ENCODE measurements at regions not wholly inside any gene's neighbourhood (a gene's known extent, or its start where the extent isn't known, plus 50 kb on each side); places are given as distances from the start of the nearest gene placed in this dataset.

- Histone ChIP-seq H3K27me3 (ENCODE audit: control insufficient read depth in 1 of 2, insufficient read depth in 2 of 2, low read length in 2 of 2) (no peaks in the 10 kb centered on the region), H3K4me1 (ENCODE audit: insufficient read depth, low read length) (no peaks in the 10 kb centered on the region), H3K27ac (ENCODE audit: low read depth in 1 of 2, low read length in 2 of 2) (no peak overlapping the region), H3K9me3 (ENCODE audit: control insufficient read depth in 1 of 2, insufficient read depth in 1 of 2, low read length in 2 of 2) (peaks cover 0 to 6% of the 10 kb centered on the region in 2 experiments), H3K4me3 (ENCODE audit: low read length) (no peak overlapping the region), H3K36me3 (ENCODE audit: insufficient read depth, low read length) (no peaks in the 10 kb centered on the region)
- CTCF ChIA-PET, result no interaction called here
- ATAC-seq (ENCODE audit: poor library complexity) (no peak), DNase-seq (no peak)
- H3K4me3 Mint-ChIP-seq, result no peak overlapping the region
- H3K36me3 Mint-ChIP-seq (ENCODE audit: low read depth), result no peaks in the 10 kb centered on the region
- no peaks in the 10 kb centered on the region for H3K4me1 Mint-ChIP-seq (ENCODE audit: low read depth)
- no peaks in the 10 kb centered on the region for H3K27me3 Mint-ChIP-seq
- POLR2A ChIA-PET, result no interaction called here
- intact Hi-C loops (cut with DNase I, micrococcal nuclease), result no loop called here
- TF ChIP-seq, protein P1, sequence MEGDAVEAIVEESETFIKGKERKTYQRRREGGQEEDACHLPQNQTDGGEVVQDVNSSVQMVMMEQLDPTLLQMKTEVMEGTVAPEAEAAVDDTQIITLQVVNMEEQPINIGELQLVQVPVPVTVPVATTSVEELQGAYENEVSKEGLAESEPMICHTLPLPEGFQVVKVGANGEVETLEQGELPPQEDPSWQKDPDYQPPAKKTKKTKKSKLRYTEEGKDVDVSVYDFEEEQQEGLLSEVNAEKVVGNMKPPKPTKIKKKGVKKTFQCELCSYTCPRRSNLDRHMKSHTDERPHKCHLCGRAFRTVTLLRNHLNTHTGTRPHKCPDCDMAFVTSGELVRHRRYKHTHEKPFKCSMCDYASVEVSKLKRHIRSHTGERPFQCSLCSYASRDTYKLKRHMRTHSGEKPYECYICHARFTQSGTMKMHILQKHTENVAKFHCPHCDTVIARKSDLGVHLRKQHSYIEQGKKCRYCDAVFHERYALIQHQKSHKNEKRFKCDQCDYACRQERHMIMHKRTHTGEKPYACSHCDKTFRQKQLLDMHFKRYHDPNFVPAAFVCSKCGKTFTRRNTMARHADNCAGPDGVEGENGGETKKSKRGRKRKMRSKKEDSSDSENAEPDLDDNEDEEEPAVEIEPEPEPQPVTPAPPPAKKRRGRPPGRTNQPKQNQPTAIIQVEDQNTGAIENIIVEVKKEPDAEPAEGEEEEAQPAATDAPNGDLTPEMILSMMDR (IDR thresholded peaks at IDR 0.05), result no peak
- H3K9me3 Mint-ChIP-seq, result peaks cover 9% of the 10 kb centered on the region
- H3K27ac Mint-ChIP-seq, result no peak overlapping the region
Measured at GRCh38 chr6:85252085-85252484, 197.8 kb upstream of the NT5E start.

GRCh38 chr6:85251300-85251699 lies 198.6 kb upstream of the NT5E start:
- DNase-seq (no peak), ATAC-seq (ENCODE audit: poor library complexity) (no peak)
- Mint-ChIP-seq H3K4me1 (ENCODE audit: low read depth) (no peaks in the 10 kb centered on the region), H3K27me3 (no peaks in the 10 kb centered on the region), H3K27ac (no peak overlapping the region), H3K4me3 (no peak overlapping the region), H3K9me3 (peaks cover 13% of the 10 kb centered on the region), H3K36me3 (ENCODE audit: low read depth) (no peaks in the 10 kb centered on the region)
- no peak overlapping the region for H3K4me3 ChIP-seq (ENCODE audit: low read length)
- ChIA-PET POLR2A (no interaction called here), CTCF (no interaction called here)
- peaks cover 0 to 6% of the 10 kb centered on the region in 2 experiments for H3K9me3 ChIP-seq (ENCODE audit: control insufficient read depth in 1 of 2, insufficient read depth in 1 of 2, low read length in 2 of 2)
- H3K27ac ChIP-seq (ENCODE audit: low read depth in 1 of 2, low read length in 2 of 2), result no peak overlapping the region
- TF ChIP-seq, protein P1 (IDR thresholded peaks at IDR 0.05), result no peak
- H3K36me3 ChIP-seq (ENCODE audit: insufficient read depth, low read length), result no peaks in the 10 kb centered on the region
- intact Hi-C loops (cut with DNase I, micrococcal nuclease), result no loop called here
- no peaks in the 10 kb centered on the region for H3K4me1 ChIP-seq (ENCODE audit: insufficient read depth, low read length)
- no peaks in the 10 kb centered on the region for H3K27me3 ChIP-seq (ENCODE audit: control insufficient read depth in 1 of 2, insufficient read depth in 2 of 2, low read length in 2 of 2)

DNA sequence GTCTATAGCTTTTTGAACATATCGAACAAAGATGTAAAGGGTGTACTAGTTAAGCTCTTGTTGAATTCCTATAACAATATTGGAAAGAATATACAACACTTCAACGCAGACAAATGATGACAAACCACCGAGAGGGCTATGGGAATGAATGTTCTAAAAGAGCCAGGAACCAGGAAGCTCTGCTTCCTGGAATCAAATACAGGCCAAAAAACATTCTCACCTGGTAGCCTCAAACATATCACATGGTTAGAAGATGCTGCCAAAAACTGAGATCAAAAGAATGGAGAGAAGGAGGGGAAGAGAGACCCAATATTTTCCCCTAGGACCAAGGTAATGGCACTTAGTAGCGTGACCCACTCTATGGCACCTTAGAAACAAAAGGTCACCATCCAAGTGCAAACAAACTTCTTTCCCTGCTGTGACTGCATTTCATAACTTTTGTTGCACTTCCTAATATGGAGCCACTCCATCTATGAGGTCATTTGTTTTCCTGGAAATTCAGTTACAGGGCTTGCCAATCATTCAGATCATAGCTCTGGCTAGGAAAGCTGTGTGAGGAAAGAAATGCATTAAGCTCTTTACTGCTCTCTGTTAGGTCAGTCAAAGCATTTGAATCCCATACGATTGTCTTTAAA lies 199.2 kb upstream of the NT5E start:
- CTCF ChIA-PET, result no interaction called here
- no peak overlapping the region for H3K4me3 Mint-ChIP-seq
- no peaks in the 10 kb centered on the region for H3K27me3 Mint-ChIP-seq

More for the DNA sequence above, 199.2 kb upstream of the NT5E start:
- Histone ChIP-seq H3K27me3 (ENCODE audit: control insufficient read depth in 1 of 2, insufficient read depth in 2 of 2, low read length in 2 of 2) (no peaks in the 10 kb centered on the region), H3K4me3 (ENCODE audit: low read length) (no peak overlapping the region), H3K36me3 (ENCODE audit: insufficient read depth, low read length) (no peaks in the 10 kb centered on the region), H3K9me3 (ENCODE audit: control insufficient read depth in 1 of 2, insufficient read depth in 1 of 2, low read length in 2 of 2) (peaks cover 0 to 6% of the 10 kb centered on the region in 2 experiments), H3K4me1 (ENCODE audit: insufficient read depth, low read length) (no peaks in the 10 kb centered on the region), H3K27ac (ENCODE audit: low read depth in 1 of 2, low read length in 2 of 2) (no peak overlapping the region)
- Mint-ChIP-seq H3K4me1 (ENCODE audit: low read depth) (no peaks in the 10 kb centered on the region), H3K36me3 (ENCODE audit: low read depth) (no peaks in the 10 kb centered on the region), H3K9me3 (peaks cover 13% of the 10 kb centered on the region), H3K27ac (no peak overlapping the region)
- DNase-seq, result no peak
- POLR2A ChIA-PET, result no interaction called here
- TF ChIP-seq, protein P1 (IDR thresholded peaks at IDR 0.05), result no peak
- ATAC-seq (ENCODE audit: poor library complexity), result no peak
- intact Hi-C loops (cut with DNase I, micrococcal nuclease), result no loop called here

Measured in CD4-positive, alpha-beta T cell (primary cell).